ENCODE measurements at regions not wholly inside any gene's neighbourhood (a gene's known extent, or its start where the extent isn't known, plus 50 kb on each side); places are given as distances from the start of the nearest gene placed in this dataset.

GRCh38 chr2:61631321-61631720, 93.2 kb upstream of the XPO1 start:
- TF ChIP-seq EZH2 (IDR thresholded peaks at IDR 0.05; ENCODE audit: low read depth, low read length, severe bottlenecking) (no peak), SUZ12 (IDR thresholded peaks at IDR 0.05; ENCODE audit: low read length) (no peak), CTCF (IDR thresholded peaks at IDR 0.05; ENCODE audit: control extremely low read depth in 1 of 3, insufficient read depth in 1 of 3, low read depth in 1 of 3, low read length in 3 of 3) (no peak)

All from H1 (cell line).